ENCODE measurements at regions not wholly inside any gene's neighbourhood (a gene's known extent, or its start where the extent isn't known, plus 50 kb on each side); places are given as distances from the start of the nearest gene placed in this dataset.
"Not testable (repeated sequence)": the region's sequence is repeated elsewhere in the genome, so short reads cannot be mapped to it uniquely, and the experiment has no call there.

DNA sequence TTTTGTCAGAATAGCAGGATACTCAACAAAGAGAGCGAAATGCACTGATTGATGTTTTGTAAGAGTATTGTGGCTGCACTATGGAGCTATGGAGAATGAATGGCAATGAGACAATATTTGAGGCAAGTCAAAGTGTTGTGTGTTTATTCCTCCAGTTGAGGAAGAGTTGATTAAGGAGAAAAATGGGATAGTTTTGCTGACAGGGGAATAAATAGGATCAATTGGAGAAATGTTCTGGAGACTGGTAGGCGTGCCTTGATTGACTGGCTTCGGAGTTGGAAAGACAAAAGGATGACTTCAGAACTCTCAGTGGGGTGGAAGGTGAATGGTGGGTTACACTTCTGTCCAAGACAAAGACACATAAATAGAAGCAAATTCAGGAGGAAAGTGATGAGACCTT lies 1254.9 kb upstream of the TMEM132C start:
- no peak for DNase-seq (ENCODE audit: low spot score)

DNA sequence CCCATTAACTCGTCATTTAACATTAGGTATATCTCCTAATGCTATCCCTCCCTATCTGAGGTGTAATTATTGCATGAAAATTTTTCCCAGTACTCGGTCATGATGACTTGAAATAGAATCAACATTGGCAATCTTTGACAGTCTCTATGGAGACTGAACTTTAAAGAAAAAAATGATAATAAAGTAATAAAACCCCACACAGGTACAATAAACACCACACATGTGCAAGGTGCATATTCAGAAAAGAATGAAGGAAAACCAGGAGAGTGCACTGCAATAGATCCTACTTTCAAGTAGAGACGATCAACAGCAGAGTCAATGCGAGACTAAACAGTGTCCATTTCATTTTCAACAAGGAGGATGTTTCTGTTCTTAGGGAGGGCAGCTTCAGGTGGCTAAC lies 1253.8 kb upstream of the TMEM132C start:
- no peak for DNase-seq (ENCODE audit: low spot score)

GRCh38 chr12:127014079-127014478 lies 1252.9 kb upstream of the TMEM132C start:
- no peak for DNase-seq (ENCODE audit: low spot score)

GRCh38 chr12:127024791-127025190 lies 1242.2 kb upstream of the TMEM132C start:
- no peak for DNase-seq (ENCODE audit: low spot score)

GRCh38 chr12:127025545-127025944 lies 1241.4 kb upstream of the TMEM132C start:
- no peak for DNase-seq (ENCODE audit: low spot score)

- no peak for DNase-seq (ENCODE audit: low spot score)
Observed at GRCh38 chr12:127035011-127035879, 1231.7 kb upstream of the TMEM132C start.

DNA sequence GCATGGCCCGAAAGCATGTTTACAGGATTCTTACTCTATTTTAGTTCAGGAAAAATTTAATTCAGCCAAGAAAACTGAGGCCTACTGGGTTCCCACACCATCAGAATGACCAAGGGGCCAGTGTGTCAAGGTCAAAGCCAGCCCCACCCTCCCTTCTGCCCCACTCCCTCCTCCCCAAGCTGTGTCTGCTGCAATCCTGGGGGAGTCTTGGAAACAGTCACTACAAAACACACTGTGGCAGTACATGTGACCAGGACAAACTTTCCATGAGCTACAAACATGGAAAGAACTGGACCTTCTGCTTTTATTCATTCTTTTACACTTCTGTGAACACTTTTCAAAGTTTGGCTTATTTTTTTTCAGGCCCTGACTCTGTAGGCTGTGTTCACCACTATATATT lies 1228.8 kb upstream of the TMEM132C start:
- DNase-seq (ENCODE audit: low spot score) = no peak

DNA sequence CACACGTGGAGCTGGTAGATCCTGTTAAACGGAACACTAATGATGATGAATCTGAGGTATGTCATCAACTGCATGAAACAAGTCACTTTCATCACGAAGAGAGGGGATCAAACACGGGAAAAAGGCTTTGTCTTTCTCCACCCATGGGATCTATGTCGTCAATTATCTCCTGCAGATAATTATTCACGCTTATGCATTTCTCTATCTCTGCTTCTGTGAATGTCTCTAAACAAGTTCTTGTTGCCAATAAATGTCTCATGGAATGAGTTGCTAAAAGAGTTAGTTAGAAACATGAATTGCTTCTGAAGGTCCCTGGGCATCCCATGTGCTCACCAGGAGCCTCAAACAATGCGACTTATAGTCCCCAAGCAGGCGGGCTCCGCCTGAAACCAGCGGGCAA lies 1228.2 kb upstream of the TMEM132C start:
- DNase-seq (ENCODE audit: low spot score) = no peak

DNA sequence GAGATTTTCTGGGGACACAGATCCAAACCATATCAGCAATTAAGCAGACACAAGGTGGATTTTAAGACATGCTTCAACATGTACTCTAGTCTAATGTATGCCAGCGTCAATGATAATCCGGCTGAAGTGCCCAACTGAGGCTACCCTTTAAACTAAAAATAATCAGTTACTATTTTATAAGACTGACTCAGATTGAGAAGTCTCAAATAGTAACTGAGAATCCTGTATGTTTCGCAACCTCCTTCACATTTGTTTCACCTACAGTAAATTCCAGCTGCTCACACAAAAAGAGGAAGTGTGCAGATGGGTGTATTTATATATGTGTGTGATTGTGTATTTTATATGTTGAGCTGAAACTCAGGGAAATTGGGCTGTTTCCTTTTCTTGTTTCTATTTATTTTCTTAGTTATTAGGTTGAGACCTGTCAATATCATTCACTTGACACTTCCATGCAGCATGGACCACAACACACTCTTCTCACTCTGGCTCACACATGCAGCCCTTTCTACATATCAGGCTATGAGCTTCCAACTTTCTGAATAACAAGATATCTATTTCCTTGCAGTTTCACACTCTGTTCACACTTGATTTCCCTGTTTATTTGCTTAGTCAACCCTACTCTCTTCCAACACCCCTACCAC lies 1224.9 kb upstream of the TMEM132C start:
- DNase-seq (ENCODE audit: low spot score) = no peak

GRCh38 chr12:127043731-127044130 lies 1223.2 kb upstream of the TMEM132C start:
- DNase-seq (ENCODE audit: low spot score) = no peak

DNA sequence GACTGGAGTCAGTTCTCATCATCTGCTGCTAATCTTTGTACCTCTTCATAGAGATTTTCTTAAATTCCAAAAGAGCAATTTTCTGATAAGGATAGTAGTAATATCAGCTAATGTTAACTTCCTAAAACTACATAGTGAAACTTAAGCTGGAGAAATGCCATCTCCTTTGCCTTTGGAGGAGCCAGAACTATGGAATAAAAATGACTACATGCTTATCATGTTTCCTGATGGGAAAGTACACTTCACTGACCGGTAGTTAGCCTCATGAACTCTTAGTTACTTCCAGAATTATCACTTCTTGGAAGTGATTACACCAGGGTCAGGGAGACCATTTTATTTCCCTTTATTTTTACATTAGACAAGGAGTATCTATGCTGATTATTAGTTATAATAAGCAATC lies 1222.1 kb upstream of the TMEM132C start:
- peak; percentile 3 for DNase-seq (ENCODE audit: low spot score)

DNA sequence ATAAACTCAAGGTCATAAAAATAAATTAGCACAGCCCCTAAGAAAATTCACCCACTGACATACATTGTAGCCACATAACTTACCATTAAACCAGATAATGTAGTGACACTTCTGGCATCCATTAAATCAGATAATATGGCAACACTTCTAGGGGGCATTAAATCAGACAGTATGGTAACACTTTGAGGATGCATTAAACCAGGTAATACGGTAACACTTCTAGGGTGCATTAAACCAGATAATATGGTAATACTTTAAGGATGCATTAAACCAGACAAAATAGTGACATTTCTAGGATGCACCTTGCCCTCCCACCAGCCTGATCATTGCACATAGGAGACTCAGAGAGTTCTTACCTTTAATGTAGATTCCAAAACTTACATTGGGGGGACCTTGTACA lies 1220.5 kb upstream of the TMEM132C start:
- no peak for DNase-seq (ENCODE audit: low spot score)

DNA sequence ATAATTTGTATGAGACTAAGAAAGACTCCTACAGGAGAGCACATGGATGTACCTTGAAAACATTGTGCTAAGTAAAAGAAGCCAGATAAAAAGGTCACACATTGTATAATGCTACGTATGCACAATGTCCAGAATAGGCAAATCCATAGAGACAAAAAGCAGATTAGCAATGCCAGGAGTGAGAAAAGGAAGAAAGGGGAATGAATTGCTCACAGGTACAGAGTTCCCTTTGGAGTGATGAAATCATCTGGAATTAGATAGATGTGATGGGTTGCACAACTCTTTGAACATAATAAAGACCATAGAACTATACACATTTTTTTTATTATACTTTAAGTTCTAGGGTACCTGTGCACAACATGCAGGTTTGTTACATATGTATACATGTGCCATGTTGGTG lies 1218.9 kb upstream of the TMEM132C start:
- no peak for DNase-seq (ENCODE audit: low spot score)

- DNase-seq (ENCODE audit: low spot score) = not testable (repeated sequence)
Observed at GRCh38 chr12:127048525-127048924, 1218.4 kb upstream of the TMEM132C start.

DNA sequence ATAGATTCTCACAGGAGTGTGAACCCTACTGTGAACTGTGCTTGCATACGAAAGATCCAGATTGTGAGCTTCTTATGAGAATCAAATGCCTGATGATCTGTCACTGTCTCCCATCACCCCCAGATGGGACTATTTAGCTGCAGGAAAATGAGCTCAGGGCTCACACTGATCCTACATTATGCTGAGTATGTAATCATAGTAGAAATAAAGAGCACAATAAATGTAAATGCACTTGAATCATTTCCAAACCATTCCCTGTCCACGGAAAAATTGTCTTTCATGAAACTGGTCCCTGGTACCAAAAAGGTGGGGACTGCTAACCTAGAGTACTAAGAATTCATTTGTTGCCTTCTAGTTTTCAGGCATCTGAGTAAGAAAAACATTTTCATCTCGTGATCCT lies 1215.8 kb upstream of the TMEM132C start:
- DNase-seq (ENCODE audit: low spot score) = no peak

- DNase-seq (ENCODE audit: low spot score) = no peak
Observed at GRCh38 chr12:127052511-127053232, 1214.3 kb upstream of the TMEM132C start.

DNA sequence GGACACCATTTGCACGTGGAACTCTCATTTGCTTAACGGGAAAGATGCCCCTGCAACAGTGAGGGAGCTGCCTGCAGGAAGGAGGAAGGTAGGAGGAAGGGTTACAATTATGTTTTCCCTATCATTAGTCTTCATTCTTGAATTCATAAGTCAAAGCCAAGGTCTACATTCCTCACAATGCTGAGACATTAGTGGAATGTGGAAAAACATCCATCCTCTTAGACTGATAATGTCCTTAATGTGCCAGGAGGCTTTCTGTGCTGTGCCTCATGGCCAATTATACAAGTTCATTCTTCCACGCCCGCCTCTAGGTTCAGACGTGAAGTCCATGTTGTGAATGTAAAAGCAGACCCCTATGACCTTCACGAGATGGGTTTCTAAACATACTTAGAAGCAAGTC lies 1212.4 kb upstream of the TMEM132C start:
- no peak for DNase-seq (ENCODE audit: low spot score)

DNA sequence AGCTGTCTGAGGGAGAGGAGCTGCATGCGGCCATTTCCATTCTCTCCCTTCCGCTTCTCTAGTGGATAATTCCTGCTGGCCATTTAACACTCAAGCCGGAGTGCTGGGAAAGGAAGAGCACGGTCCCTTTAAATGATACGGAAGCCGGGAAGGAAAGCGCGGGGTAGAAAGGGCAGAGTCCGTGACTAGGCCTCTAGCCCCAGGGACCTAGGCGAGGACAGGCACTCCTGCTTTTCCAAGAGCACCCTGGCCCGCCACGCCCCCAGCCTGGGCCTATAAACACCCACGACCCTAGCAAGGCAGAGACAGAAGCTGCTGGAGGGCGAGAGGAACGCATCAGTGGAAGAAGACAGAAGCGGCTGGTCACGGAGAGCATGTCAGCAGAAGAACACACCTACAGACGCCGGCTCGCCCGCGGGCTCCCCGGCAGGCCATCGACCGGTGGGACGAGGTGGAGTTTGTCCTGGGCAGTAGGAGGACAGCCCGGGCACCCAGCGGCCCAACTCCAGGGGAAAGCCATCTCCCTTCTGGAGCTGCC lies 1206.6 kb upstream of the TMEM132C start:
- no peak for DNase-seq (ENCODE audit: low spot score)

DNA sequence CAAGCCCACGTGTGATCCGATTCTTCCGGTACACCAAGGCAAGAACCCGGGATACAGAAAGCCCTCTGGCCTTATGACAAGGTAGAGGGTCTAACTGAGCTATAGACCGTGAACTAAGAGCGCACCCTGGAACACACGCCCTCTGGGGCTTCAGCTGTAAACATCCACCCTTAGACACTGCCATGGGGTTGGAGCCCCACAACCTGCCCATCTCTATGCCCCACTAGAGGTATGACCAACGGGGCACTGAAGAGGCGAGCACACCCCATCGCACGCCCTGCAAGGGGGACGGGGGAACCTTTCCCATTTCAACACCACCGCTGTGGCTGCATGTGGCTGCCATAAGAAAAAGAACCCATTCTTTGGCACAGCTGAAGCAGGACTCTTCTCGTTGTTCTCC lies 1206.0 kb upstream of the TMEM132C start:
- no peak for DNase-seq (ENCODE audit: low spot score)

DNA sequence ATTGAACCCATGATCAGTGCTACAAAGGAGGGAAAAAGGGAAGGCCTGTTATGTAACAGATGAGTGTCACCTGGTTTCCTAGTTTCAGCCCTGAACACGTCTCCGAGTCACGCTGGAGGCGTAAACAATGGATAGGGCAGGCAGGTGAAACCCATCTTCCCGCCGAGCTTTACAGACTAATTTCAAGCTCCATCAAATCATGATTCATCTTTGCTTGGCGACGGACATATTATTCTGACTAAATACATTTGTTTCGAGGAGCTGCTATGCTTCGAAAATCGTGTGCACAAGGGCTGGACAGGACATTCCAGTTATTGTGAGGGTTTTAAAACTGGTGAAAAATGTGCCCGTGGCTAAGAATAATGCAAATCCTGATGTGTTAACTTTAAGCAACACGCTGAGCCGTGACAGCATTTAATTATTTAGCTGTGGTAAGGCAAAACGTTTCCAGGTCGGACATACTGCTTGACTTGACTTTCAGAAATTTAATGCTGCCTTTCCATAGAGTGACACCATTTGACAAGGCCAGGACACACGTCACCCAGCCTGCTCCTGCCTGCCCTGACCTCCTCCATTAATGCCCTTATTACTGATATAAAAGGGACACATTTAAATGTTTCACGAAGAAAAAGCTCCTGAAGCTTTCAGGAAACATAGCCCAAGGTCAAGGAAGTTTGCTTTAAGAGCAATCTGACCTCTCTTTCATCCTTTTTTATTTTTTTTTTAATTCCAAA lies 1203.5 kb upstream of the TMEM132C start:
- no peak for DNase-seq (ENCODE audit: low spot score)

- no peak for DNase-seq (ENCODE audit: low spot score)
Observed at GRCh38 chr12:127064207-127064606, 1202.8 kb upstream of the TMEM132C start.

- no peak for DNase-seq (ENCODE audit: low spot score)
Observed at GRCh38 chr12:127065595-127065994, 1201.4 kb upstream of the TMEM132C start.
